ENCODE measurements at regions not wholly inside any gene's neighbourhood (a gene's known extent, or its start where the extent isn't known, plus 50 kb on each side); places are given as distances from the start of the nearest gene placed in this dataset.

DNA sequence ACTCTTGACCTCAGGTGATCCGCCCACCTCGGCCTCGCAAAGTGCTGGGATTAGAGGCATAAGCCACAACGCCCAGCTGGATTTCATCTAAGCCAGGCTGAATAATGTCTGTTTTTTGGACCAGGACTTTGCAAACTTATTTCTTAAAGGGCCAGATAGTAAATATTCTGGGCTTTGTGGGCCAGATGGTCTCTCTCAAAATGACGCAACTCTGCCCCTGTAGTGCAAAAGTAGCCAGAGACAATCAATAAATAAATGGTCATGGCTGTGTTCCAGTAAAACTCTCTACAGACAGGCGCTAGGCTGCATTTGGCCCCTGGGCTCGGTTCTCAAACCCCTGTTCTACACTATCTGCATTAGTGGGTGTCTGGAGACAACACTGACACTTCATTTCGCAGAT lies 121.9 kb upstream of the CDH13 start:
- no peaks in the 10 kb centered on the region for H3K36me3 ChIP-seq (ENCODE audit: control insufficient read depth, insufficient read depth, low read length)
- H3K4me1 ChIP-seq (ENCODE audit: control insufficient read depth, insufficient read depth, low read length, poor library complexity, severe bottlenecking), result no peaks in the 10 kb centered on the region
- DNase-seq, result no peak

DNA sequence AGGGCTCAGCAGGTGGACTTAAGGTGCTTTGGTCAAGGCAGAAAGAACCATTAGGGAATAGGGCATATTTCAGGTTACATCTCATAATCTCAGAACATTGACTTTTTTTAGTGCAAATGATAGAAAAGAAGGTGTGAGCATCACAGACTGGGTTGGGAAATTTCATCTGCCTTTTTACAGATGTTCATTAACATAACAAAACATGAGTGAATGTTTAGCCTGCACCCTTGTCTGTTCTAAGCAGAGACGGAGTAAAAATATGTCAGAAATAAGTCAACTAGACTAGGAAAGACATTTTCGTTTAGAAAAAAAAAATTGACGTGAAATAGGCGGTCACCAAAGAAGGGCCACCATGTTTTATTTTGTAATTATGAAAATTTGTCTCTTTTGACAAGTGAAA lies 127.5 kb upstream of the CDH13 start:
- no peaks in the 10 kb centered on the region for H3K27me3 ChIP-seq (replicated peaks; ENCODE audit: control insufficient read depth, insufficient read depth, low read length, poor library complexity, severe bottlenecking)
- no peaks in the 10 kb centered on the region for H3K4me1 ChIP-seq (ENCODE audit: control insufficient read depth, insufficient read depth, low read length, poor library complexity, severe bottlenecking)
- H3K9me3 ChIP-seq (ENCODE audit: control insufficient read depth, low read length), result no peaks in the 10 kb centered on the region
- H3K27ac ChIP-seq (ENCODE audit: insufficient read depth, low read length, poor library complexity, severe bottlenecking), result no peak overlapping the region
- no peaks in the 10 kb centered on the region for H3K36me3 ChIP-seq (ENCODE audit: control insufficient read depth, insufficient read depth, low read length)
- H3K4me3 ChIP-seq (ENCODE audit: insufficient read depth, low read depth, low read length, poor library complexity, severe bottlenecking), result no peak overlapping the region
- no peak for DNase-seq

More for the DNA sequence above, 121.9 kb upstream of the CDH13 start:
- Histone ChIP-seq H3K4me3 (ENCODE audit: insufficient read depth, low read depth, low read length, poor library complexity, severe bottlenecking) (no peak overlapping the region), H3K9me3 (ENCODE audit: control insufficient read depth, low read length) (peaks cover 4% of the 10 kb centered on the region), H3K27me3 (replicated peaks; ENCODE audit: control insufficient read depth, insufficient read depth, low read length, poor library complexity, severe bottlenecking) (no peaks in the 10 kb centered on the region), H3K27ac (ENCODE audit: insufficient read depth, low read length, poor library complexity, severe bottlenecking) (no peak overlapping the region)

DNA sequence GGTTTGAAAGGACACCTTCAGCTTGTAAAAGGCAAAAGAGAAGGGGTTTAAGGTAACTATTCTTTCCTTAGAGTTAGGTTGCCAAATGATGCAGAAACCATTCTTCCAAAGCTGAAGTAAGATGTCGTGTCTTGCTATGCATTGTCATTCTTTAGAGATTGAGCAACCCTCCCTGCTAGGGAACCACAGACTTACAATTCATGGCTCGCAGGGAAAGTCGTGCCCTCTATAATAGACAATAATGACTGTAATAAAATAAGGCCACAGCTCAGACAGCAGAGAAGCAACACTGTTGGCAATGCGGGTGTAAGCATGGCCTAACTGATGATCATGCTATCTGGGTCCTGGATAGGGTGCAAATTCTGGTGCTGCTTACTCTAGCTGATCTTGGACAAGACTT lies 129.6 kb upstream of the CDH13 start:
- no peaks in the 10 kb centered on the region for H3K36me3 ChIP-seq (ENCODE audit: control insufficient read depth, insufficient read depth, low read length)
- DNase-seq, result no peak
- H3K4me3 ChIP-seq (ENCODE audit: insufficient read depth, low read depth, low read length, poor library complexity, severe bottlenecking), result no peak overlapping the region
- H3K27me3 ChIP-seq (replicated peaks; ENCODE audit: control insufficient read depth, insufficient read depth, low read length, poor library complexity, severe bottlenecking), result no peaks in the 10 kb centered on the region
- H3K4me1 ChIP-seq (ENCODE audit: control insufficient read depth, insufficient read depth, low read length, poor library complexity, severe bottlenecking), result no peaks in the 10 kb centered on the region
- H3K27ac ChIP-seq (ENCODE audit: insufficient read depth, low read length, poor library complexity, severe bottlenecking), result no peak overlapping the region
- no peaks in the 10 kb centered on the region for H3K9me3 ChIP-seq (ENCODE audit: control insufficient read depth, low read length)

DNA sequence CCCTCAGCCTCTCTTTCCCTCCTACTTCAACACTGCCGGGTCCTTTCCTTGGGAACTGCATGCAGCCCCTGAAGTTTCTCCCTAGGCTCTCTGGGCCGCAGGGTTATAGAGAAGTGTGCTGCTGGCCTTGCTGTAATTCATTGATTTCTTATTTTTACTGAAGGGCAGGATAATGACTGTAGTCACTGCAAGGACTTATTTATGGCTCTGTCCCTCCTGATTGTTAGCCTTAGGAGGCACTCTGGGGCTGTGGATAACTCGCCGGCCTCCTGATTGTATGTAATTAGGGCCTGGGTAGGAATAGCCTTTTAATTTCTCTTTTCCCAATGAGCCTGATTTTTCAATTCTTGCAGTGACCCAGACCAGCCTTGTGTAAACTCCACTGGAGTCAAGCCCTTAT lies 138.3 kb upstream of the CDH13 start:
- Histone ChIP-seq H3K36me3 (ENCODE audit: control insufficient read depth, insufficient read depth, low read length) (no peaks in the 10 kb centered on the region), H3K4me1 (ENCODE audit: control insufficient read depth, insufficient read depth, low read length, poor library complexity, severe bottlenecking) (no peaks in the 10 kb centered on the region), H3K27ac (ENCODE audit: insufficient read depth, low read length, poor library complexity, severe bottlenecking) (no peak overlapping the region), H3K27me3 (replicated peaks; ENCODE audit: control insufficient read depth, insufficient read depth, low read length, poor library complexity, severe bottlenecking) (no peaks in the 10 kb centered on the region), H3K9me3 (ENCODE audit: control insufficient read depth, low read length) (no peaks in the 10 kb centered on the region), H3K4me3 (ENCODE audit: insufficient read depth, low read depth, low read length, poor library complexity, severe bottlenecking) (no peak overlapping the region)
- DNase-seq, result no peak

DNA sequence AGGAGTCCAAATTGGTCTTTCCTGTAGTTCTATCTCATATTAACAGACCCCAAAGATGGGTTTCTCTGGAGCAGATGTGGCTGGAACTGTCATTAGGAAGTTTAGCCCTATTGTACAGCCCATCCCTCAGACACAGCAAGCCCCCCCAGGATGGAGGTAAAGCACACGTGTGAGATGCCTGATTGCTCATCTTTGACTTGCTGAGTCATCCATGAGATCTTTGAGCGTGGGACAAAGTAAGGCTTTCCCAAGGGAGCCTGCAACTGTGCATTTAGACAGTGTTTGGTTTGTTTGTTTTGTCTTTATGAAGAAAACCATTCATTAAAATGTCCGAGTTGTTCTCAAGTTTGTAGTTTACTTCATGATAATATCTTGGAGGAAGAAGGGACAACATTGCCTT lies 145.3 kb upstream of the CDH13 start:
- no peak for DNase-seq
- no peak overlapping the region for H3K27ac ChIP-seq (ENCODE audit: insufficient read depth, low read length, poor library complexity, severe bottlenecking)
- H3K4me3 ChIP-seq (ENCODE audit: insufficient read depth, low read depth, low read length, poor library complexity, severe bottlenecking), result no peak overlapping the region
- H3K36me3 ChIP-seq (ENCODE audit: control insufficient read depth, insufficient read depth, low read length), result no peaks in the 10 kb centered on the region
- H3K4me1 ChIP-seq (ENCODE audit: control insufficient read depth, insufficient read depth, low read length, poor library complexity, severe bottlenecking), result no peaks in the 10 kb centered on the region
- H3K9me3 ChIP-seq (ENCODE audit: control insufficient read depth, low read length), result no peaks in the 10 kb centered on the region
- H3K27me3 ChIP-seq (replicated peaks; ENCODE audit: control insufficient read depth, insufficient read depth, low read length, poor library complexity, severe bottlenecking), result no peaks in the 10 kb centered on the region

DNA sequence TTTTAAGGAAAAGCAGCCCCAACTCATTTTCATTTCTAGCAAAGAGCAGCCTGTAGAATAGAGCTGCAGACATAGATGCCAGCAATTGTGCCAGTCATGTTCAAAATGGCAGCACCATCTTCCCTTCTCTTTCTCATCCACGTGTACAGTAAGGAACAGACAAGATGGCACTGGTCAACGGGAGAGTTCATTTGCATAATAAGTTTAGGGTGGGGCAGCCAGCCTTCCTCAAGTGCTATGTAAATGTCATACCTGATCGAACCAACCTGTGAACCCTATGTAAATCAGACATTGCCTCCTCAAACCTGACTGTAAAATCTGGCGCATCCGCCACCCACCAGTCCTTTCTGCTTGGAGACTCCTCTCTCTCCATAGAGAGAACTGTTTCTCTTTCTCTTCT lies 150.0 kb upstream of the CDH13 start:
- Histone ChIP-seq H3K4me3 (ENCODE audit: insufficient read depth, low read depth, low read length, poor library complexity, severe bottlenecking) (no peak overlapping the region), H3K4me1 (ENCODE audit: control insufficient read depth, insufficient read depth, low read length, poor library complexity, severe bottlenecking) (no peaks in the 10 kb centered on the region), H3K27me3 (replicated peaks; ENCODE audit: control insufficient read depth, insufficient read depth, low read length, poor library complexity, severe bottlenecking) (no peaks in the 10 kb centered on the region), H3K27ac (ENCODE audit: insufficient read depth, low read length, poor library complexity, severe bottlenecking) (no peak overlapping the region), H3K36me3 (ENCODE audit: control insufficient read depth, insufficient read depth, low read length) (no peaks in the 10 kb centered on the region), H3K9me3 (ENCODE audit: control insufficient read depth, low read length) (no peaks in the 10 kb centered on the region)
- no peak for DNase-seq

DNA sequence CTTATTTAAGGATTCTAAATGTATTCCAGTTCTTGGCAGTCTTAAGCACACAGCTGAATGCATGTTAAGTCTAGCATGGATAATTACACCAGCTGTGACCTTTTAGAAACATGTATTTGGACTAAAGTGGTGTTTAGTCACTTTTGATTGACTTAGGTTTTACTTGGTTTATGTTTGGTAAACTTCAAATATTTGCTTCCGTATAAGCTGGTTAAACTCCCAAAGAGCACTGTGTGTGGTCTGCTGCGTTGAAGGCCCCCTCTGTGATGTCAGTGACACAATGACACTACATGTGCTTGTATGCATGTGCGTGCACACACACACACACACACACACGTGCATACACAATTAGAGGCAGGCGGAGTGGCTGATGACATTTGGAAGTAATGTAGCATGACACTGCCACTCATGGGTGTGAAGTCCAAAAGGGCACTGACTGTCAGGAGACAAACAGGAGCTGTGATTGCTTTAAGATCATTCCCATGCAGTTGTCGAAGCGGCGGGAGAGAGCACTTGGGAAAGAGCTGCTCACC lies 156.1 kb upstream of the CDH13 start:
- Histone ChIP-seq H3K27me3 (replicated peaks; ENCODE audit: control insufficient read depth, insufficient read depth, low read length, poor library complexity, severe bottlenecking) (no peaks in the 10 kb centered on the region), H3K36me3 (ENCODE audit: control insufficient read depth, insufficient read depth, low read length) (no peaks in the 10 kb centered on the region), H3K9me3 (ENCODE audit: control insufficient read depth, low read length) (no peaks in the 10 kb centered on the region), H3K4me3 (ENCODE audit: insufficient read depth, low read depth, low read length, poor library complexity, severe bottlenecking) (no peak overlapping the region), H3K4me1 (ENCODE audit: control insufficient read depth, insufficient read depth, low read length, poor library complexity, severe bottlenecking) (no peaks in the 10 kb centered on the region), H3K27ac (ENCODE audit: insufficient read depth, low read length, poor library complexity, severe bottlenecking) (no peak overlapping the region)
- no peak for DNase-seq

DNA sequence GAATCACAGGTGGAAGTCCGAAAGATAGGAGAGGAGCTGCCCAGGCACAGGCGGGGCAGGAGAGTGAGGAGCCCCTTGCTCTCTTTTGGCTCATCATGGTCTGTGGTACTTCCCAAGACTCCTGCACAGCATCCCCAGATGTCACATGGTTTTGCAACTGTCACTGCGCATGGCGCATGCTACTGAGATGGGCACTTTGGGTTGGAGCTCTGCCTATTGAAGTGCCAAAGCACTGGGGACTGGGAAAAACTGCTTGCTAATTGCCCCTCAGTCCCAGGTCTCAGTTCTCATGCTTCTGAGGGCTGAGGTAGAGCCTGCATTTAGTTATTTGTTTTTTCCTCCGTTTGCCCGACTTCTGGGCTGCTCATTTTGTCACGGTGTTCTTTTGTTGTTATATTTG lies 156.8 kb upstream of the CDH13 start:
- no peaks in the 10 kb centered on the region for H3K4me1 ChIP-seq (ENCODE audit: control insufficient read depth, insufficient read depth, low read length, poor library complexity, severe bottlenecking)
- no peak for DNase-seq
- no peak overlapping the region for H3K4me3 ChIP-seq (ENCODE audit: insufficient read depth, low read depth, low read length, poor library complexity, severe bottlenecking)
- no peak overlapping the region for H3K27ac ChIP-seq (ENCODE audit: insufficient read depth, low read length, poor library complexity, severe bottlenecking)
- no peaks in the 10 kb centered on the region for H3K36me3 ChIP-seq (ENCODE audit: control insufficient read depth, insufficient read depth, low read length)
- no peaks in the 10 kb centered on the region for H3K9me3 ChIP-seq (ENCODE audit: control insufficient read depth, low read length)
- H3K27me3 ChIP-seq (replicated peaks; ENCODE audit: control insufficient read depth, insufficient read depth, low read length, poor library complexity, severe bottlenecking), result no peaks in the 10 kb centered on the region

DNA sequence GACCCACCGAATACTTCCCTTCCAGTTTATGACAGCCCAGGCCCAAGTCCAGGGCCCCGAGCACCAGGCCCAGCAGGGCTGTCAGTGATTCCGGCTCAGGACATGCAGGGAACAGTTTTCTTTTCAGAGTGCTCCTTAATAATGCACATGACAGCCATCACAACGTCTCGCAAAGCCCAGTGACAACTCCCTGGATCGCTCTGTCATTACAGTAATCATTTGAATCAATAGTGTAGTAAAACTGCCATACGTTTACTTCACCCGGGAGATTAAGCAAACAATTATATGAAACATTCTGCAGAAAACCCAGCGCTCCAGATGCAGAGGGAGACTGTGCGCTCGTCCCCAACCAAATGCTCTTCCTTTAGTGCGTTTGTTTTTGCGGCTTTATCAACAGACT lies 162.6 kb upstream of the CDH13 start:
- no peaks in the 10 kb centered on the region for H3K4me1 ChIP-seq (ENCODE audit: control insufficient read depth, insufficient read depth, low read length, poor library complexity, severe bottlenecking)
- H3K27ac ChIP-seq (ENCODE audit: insufficient read depth, low read length, poor library complexity, severe bottlenecking), result no peak overlapping the region
- H3K4me3 ChIP-seq (ENCODE audit: insufficient read depth, low read depth, low read length, poor library complexity, severe bottlenecking), result no peak overlapping the region
- no peaks in the 10 kb centered on the region for H3K9me3 ChIP-seq (ENCODE audit: control insufficient read depth, low read length)
- no peaks in the 10 kb centered on the region for H3K27me3 ChIP-seq (replicated peaks; ENCODE audit: control insufficient read depth, insufficient read depth, low read length, poor library complexity, severe bottlenecking)
- DNase-seq, result no peak
- no peaks in the 10 kb centered on the region for H3K36me3 ChIP-seq (ENCODE audit: control insufficient read depth, insufficient read depth, low read length)

DNA sequence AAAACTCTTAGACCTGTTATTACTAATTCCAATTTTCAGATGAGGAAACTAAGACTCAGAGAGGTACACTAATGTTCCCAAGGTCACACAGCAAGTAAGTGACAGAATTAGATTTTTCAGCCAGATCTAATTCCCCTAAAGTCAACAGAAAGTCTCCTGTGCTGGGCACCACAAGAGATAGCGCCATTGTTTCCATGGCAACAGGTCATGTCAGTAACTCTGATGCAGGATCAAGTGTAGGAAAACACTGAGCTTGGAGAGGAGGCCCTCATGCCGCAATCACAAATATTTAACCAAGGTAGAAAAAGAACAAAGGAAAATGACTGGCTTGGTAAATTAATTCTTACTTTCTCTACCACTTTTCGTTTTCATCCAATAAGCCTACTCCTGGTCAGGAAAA lies 166.0 kb upstream of the CDH13 start:
- H3K4me3 ChIP-seq (ENCODE audit: insufficient read depth, low read depth, low read length, poor library complexity, severe bottlenecking), result no peak overlapping the region
- no peaks in the 10 kb centered on the region for H3K4me1 ChIP-seq (ENCODE audit: control insufficient read depth, insufficient read depth, low read length, poor library complexity, severe bottlenecking)
- no peaks in the 10 kb centered on the region for H3K9me3 ChIP-seq (ENCODE audit: control insufficient read depth, low read length)
- no peaks in the 10 kb centered on the region for H3K36me3 ChIP-seq (ENCODE audit: control insufficient read depth, insufficient read depth, low read length)
- H3K27ac ChIP-seq (ENCODE audit: insufficient read depth, low read length, poor library complexity, severe bottlenecking), result no peak overlapping the region
- no peaks in the 10 kb centered on the region for H3K27me3 ChIP-seq (replicated peaks; ENCODE audit: control insufficient read depth, insufficient read depth, low read length, poor library complexity, severe bottlenecking)
- no peak for DNase-seq

Data from effector memory CD4-positive, alpha-beta T cell (primary cell).